ENCODE measurements at regions not wholly inside any gene's neighbourhood (a gene's known extent, or its start where the extent isn't known, plus 50 kb on each side); places are given as distances from the start of the nearest gene placed in this dataset.

GRCh38 chr2:52698408-52698807, 1069.2 kb upstream of the CHAC2 start:
- ATAC-seq (no peak), DNase-seq (no peak)
- Histone ChIP-seq H3K4me3 (no peak overlapping the region), H3K4me1 (no peaks in the 10 kb centered on the region), H3K27me3 (no peaks in the 10 kb centered on the region), H3K36me3 (no peaks in the 10 kb centered on the region), H3K27ac (no peak overlapping the region), H3K9me3 (no peaks in the 10 kb centered on the region)
- intact Hi-C loops (cut with DNase I), result no loop called here
- TF ChIP-seq, protein P1, sequence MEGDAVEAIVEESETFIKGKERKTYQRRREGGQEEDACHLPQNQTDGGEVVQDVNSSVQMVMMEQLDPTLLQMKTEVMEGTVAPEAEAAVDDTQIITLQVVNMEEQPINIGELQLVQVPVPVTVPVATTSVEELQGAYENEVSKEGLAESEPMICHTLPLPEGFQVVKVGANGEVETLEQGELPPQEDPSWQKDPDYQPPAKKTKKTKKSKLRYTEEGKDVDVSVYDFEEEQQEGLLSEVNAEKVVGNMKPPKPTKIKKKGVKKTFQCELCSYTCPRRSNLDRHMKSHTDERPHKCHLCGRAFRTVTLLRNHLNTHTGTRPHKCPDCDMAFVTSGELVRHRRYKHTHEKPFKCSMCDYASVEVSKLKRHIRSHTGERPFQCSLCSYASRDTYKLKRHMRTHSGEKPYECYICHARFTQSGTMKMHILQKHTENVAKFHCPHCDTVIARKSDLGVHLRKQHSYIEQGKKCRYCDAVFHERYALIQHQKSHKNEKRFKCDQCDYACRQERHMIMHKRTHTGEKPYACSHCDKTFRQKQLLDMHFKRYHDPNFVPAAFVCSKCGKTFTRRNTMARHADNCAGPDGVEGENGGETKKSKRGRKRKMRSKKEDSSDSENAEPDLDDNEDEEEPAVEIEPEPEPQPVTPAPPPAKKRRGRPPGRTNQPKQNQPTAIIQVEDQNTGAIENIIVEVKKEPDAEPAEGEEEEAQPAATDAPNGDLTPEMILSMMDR (IDR thresholded peaks at IDR 0.05), result no peak

DNA sequence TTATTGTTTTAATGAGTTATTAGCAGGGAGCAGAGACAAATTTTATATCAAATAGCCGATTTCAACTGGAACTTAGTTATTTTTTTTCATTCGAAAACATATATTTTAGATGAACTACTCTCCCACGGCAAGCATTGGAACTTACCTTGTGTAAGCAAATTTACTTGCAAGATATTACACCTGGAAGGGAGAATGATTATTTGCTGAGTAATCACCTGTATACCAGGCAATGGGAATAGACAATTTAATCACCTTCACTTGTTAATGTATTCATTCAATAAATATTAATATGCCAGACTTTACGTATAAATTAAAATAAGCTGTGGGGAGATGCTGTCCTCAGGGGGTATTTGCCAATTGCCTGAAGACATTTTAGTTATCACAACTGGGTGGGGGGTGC, 1069.9 kb upstream of the CHAC2 start:
- no peak for ATAC-seq
- Histone ChIP-seq H3K4me3 (no peak overlapping the region), H3K9me3 (no peaks in the 10 kb centered on the region), H3K27ac (no peak overlapping the region), H3K4me1 (no peaks in the 10 kb centered on the region), H3K27me3 (no peaks in the 10 kb centered on the region), H3K36me3 (no peaks in the 10 kb centered on the region)
- intact Hi-C loops (cut with DNase I), result no loop called here
- no peak for DNase-seq
- TF ChIP-seq, protein P1 (IDR thresholded peaks at IDR 0.05), result no peak

DNA sequence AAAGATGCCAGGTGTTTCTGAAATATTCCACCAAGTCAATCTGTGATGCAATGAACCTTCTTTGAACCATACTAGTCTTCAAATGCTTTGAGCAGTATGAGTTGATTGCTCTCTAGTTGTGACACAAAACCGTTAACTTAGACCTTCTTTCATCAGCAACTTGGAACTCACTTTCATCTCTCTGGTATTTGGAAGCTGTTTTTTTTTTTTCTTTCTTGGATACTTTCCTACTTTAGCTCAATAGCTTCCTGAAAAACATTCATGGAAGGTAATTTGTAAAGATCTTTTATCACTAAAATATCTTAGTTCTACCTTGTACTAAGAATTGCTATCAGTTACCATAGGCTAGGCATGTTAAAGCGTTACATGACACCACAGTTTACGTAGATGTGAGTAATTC, 1071.9 kb upstream of the CHAC2 start:
- Histone ChIP-seq H3K4me3 (no peak overlapping the region), H3K9me3 (no peaks in the 10 kb centered on the region), H3K4me1 (no peaks in the 10 kb centered on the region), H3K27ac (no peak overlapping the region), H3K36me3 (no peaks in the 10 kb centered on the region), H3K27me3 (no peaks in the 10 kb centered on the region)
- intact Hi-C loops (cut with DNase I), result no loop called here
- TF ChIP-seq, protein P1 (IDR thresholded peaks at IDR 0.05), result no peak
- DNase-seq (no peak), ATAC-seq (no peak)

GRCh38 chr2:52686935-52687334, 1080.7 kb upstream of the CHAC2 start:
- Histone ChIP-seq H3K27me3 (no peaks in the 10 kb centered on the region), H3K4me3 (no peak overlapping the region), H3K36me3 (no peaks in the 10 kb centered on the region), H3K27ac (no peak overlapping the region), H3K4me1 (no peaks in the 10 kb centered on the region), H3K9me3 (peaks cover 0 to 30% of the 10 kb centered on the region in 2 donors)
- DNase-seq (no peak), ATAC-seq (no peak)
- intact Hi-C loops (cut with DNase I), result no loop called here
- TF ChIP-seq, protein P1 (IDR thresholded peaks at IDR 0.05), result no peak

- no peaks in the 10 kb centered on the region for H3K4me1 ChIP-seq
- peaks cover 0 to 12% of the 10 kb centered on the region in 2 donors for H3K9me3 ChIP-seq
- no peaks in the 10 kb centered on the region for H3K36me3 ChIP-seq
- H3K27ac ChIP-seq, result no peak overlapping the region
- no peak for ATAC-seq
- no peaks in the 10 kb centered on the region for H3K27me3 ChIP-seq
- no peak overlapping the region for H3K4me3 ChIP-seq
- intact Hi-C loops (cut with DNase I), result no loop called here
- TF ChIP-seq, protein P1 (IDR thresholded peaks at IDR 0.05), result no peak
- DNase-seq, result no peak
These were observed 1091.5 kb upstream of the CHAC2 start for GRCh38 chr2:52676056-52676455.
